IMR-90 (cell line): ENCODE measurements at regions not wholly inside any gene's neighbourhood (a gene's known extent, or its start where the extent isn't known, plus 50 kb on each side); places are given as distances from the start of the nearest gene placed in this dataset.

Source experiments
- ATAC-seq: fragments of 200-7000 bp; cut with Tn5 transposase; 2 replicates; pipeline ENCODE4 v1.9.1; 2020; ENCODE audit warnings: low read depth, mild to moderate bottlenecking, moderate library complexity
- BruUV-seq: library from RNA; stranded (reverse); fragments of 400-500 nt; replicated peaks from 2 replicates; lab custom pipeline; 2021; lab: Mats Ljungman, UMichigan
- CTCF ChIA-PET: fragments of 300-600 bp; formaldehyde crosslinking; extraction: SDS; loops from one replicate; lab custom pipeline; 2021; ENCODE audit warnings: antibody characterized with exemption; lab: Yijun Ruan, JAX
- POLR2A ChIA-PET: fragments of 300-600 bp; sonication (Branson Sonifier 250); formaldehyde crosslinking; loops from one replicate; lab custom pipeline; 2022; ENCODE audit warnings: antibody characterized with exemption; ENCODE audit not compliant: unreplicated experiment; lab: Charles Lee
- DNase-seq: peaks from one replicate; pipeline ENCODE4 v3.0.0; 2013
- H2AFZ ChIP-seq: replicated peaks from 2 replicates; pipeline ENCODE3; 2013; ENCODE audit warnings: low read length, mild to moderate bottlenecking; ENCODE audit not compliant: poor library complexity
- H2AK5ac ChIP-seq: 2 replicates; pipeline ENCODE4 v1.6.1; 2013; ENCODE audit warnings: low read depth, low read length, inconsistent platforms
- H2AK9ac ChIP-seq: replicated peaks from 2 replicates; pipeline ENCODE3; 2013; ENCODE audit warnings: mild to moderate bottlenecking, low read depth, low read length, moderate library complexity; ENCODE audit not compliant: poor library complexity
- H2BK120ac ChIP-seq: 2 replicates; pipeline ENCODE4 v1.6.1; 2013; ENCODE audit warnings: low read depth, low read length, inconsistent platforms
- H2BK15ac ChIP-seq: 3 replicates; pipeline ENCODE4 v1.6.1; 2013; ENCODE audit warnings: low read depth, low read length, inconsistent platforms
- H2BK20ac ChIP-seq: 2 replicates; pipeline ENCODE4 v1.6.1; 2013; ENCODE audit warnings: low read depth, mild to moderate bottlenecking, inconsistent platforms, low read length, moderate library complexity
- H2BK5ac ChIP-seq: 2 replicates; pipeline ENCODE4 v1.6.1; 2013; ENCODE audit warnings: mild to moderate bottlenecking, low read depth, low read length, inconsistent platforms; ENCODE audit not compliant: poor library complexity, severe bottlenecking
- H3K14ac ChIP-seq: replicated peaks from 2 replicates; pipeline ENCODE4 v1.6.1; 2013; ENCODE audit warnings: low read depth, low read length, inconsistent platforms
- H3K18ac ChIP-seq: 2 replicates; pipeline ENCODE4 v1.6.1; 2013; ENCODE audit warnings: low read depth, low read length, control low read depth
- H3K23ac ChIP-seq: 2 replicates; pipeline ENCODE4 v1.6.1; 2013; ENCODE audit warnings: low read depth, low read length, inconsistent platforms
- H3K27ac ChIP-seq: 2 replicates; pipeline ENCODE4 v1.5.1; 2013; ENCODE audit warnings: mild to moderate bottlenecking, control low read depth, low read length; ENCODE audit not compliant: insufficient read depth
- H3K27me3 ChIP-seq: 2 replicates; pipeline ENCODE4 v1.6.1; 2013; ENCODE audit warnings: low read length; ENCODE audit not compliant: control insufficient read depth, insufficient read depth
- H3K36me3 ChIP-seq: 2 replicates; pipeline ENCODE4 v1.6.1; 2013; ENCODE audit warnings: low read length, mixed read lengths; ENCODE audit not compliant: control insufficient read depth, insufficient read depth
- H3K4ac ChIP-seq: 2 replicates; pipeline ENCODE4 v1.6.1; 2013; ENCODE audit warnings: low read depth, low read length, inconsistent platforms
- H3K4me1 ChIP-seq: 2 replicates; pipeline ENCODE4 v1.6.1; 2013; ENCODE audit warnings: low read length, mixed read lengths; ENCODE audit not compliant: control insufficient read depth, insufficient read depth
- H3K4me2 ChIP-seq: 2 replicates; pipeline ENCODE4 v1.6.1; 2013; ENCODE audit warnings: low read depth, mild to moderate bottlenecking, control low read depth, low read length, moderate library complexity
- H3K4me3 ChIP-seq: 2 replicates; pipeline ENCODE4 v1.5.1; 2013; ENCODE audit warnings: low read depth, mild to moderate bottlenecking, control low read depth, low read length, moderate library complexity; ENCODE audit not compliant: insufficient read depth
- H3K56ac ChIP-seq: 2 replicates; pipeline ENCODE4 v1.6.1; 2013; ENCODE audit warnings: low read length, inconsistent platforms; ENCODE audit not compliant: insufficient read depth; ENCODE audit errors: extremely low read depth
- H3K79me1 ChIP-seq, 2 experiments: 2 replicates each; pipeline ENCODE4 v1.6.1; 2013; ENCODE audit warnings: low read length in 2 of 2, inconsistent platforms in 1 of 2, low read depth in 1 of 2
- H3K9ac ChIP-seq: 2 replicates; pipeline ENCODE4 v1.6.1; 2013; ENCODE audit warnings: low read depth, low read length, control low read depth
- H3K9me1 ChIP-seq: 2 replicates; pipeline ENCODE4 v1.6.1; 2013; ENCODE audit warnings: low read length, inconsistent platforms; ENCODE audit not compliant: insufficient read depth
- H3K9me3 ChIP-seq: 2 replicates; pipeline ENCODE4 v1.6.1; 2013; ENCODE audit warnings: low read length; ENCODE audit not compliant: control insufficient read depth, insufficient read depth
- H4K20me1 ChIP-seq: 2 replicates; pipeline ENCODE4 v1.6.1; 2013; ENCODE audit warnings: low read length, inconsistent platforms; ENCODE audit not compliant: insufficient read depth
- H4K5ac ChIP-seq: 2 replicates; pipeline ENCODE4 v1.6.1; 2013; ENCODE audit warnings: mild to moderate bottlenecking, low read depth, low read length, control low read depth
- H4K8ac ChIP-seq, 2 experiments: 2 replicates each; pipeline ENCODE4 v1.6.1; 2013; ENCODE audit warnings: low read depth in 2 of 2, low read length in 2 of 2, control low read depth in 1 of 2, inconsistent platforms in 1 of 2
- H4K91ac ChIP-seq: 2 replicates; pipeline ENCODE4 v1.6.1; 2013; ENCODE audit warnings: low read depth, low read length, inconsistent platforms; ENCODE audit not compliant: insufficient read depth
- BHLHE40 ChIP-seq: fragments of 150-350 bp; IDR thresholded peaks from 2 replicates; pipeline ENCODE4 v1.6.1; 2016; ENCODE audit warnings: mild to moderate bottlenecking, low read depth, low read length
- CEBPB ChIP-seq: IDR thresholded peaks from 2 replicates; pipeline ENCODE4 v1.6.1; 2012; ENCODE audit warnings: low read depth, low read length, improper control_type of control experiment
- CHD1 ChIP-seq: IDR thresholded peaks from 2 replicates; pipeline ENCODE4 v1.6.1; 2012; ENCODE audit warnings: low read depth, low read length, improper control_type of control experiment
- FOS ChIP-seq: fragments of 150-350 bp; IDR thresholded peaks from 2 replicates; pipeline ENCODE4 v1.6.1; 2016; ENCODE audit warnings: low read depth, low read length
- MAFK ChIP-seq: IDR thresholded peaks from 2 replicates; pipeline ENCODE4 v1.6.1; 2012; ENCODE audit warnings: low read depth, low read length, improper control_type of control experiment
- MAZ ChIP-seq: IDR thresholded peaks from 2 replicates; pipeline ENCODE4 v1.6.1; 2012; ENCODE audit warnings: low read depth, mild to moderate bottlenecking, low read length, improper control_type of control experiment, moderate library complexity, borderline replicate concordance
- MXI1 ChIP-seq: IDR thresholded peaks from 2 replicates; pipeline ENCODE4 v1.6.1; 2012; ENCODE audit warnings: low read depth, mild to moderate bottlenecking, low read length, moderate library complexity, borderline replicate concordance
- NFE2L2 ChIP-seq: fragments of 150-350 bp; IDR thresholded peaks from 2 replicates; pipeline ENCODE4 v1.6.1; 2016; ENCODE audit warnings: low read depth, mild to moderate bottlenecking, low read length
- POLR2A ChIP-seq: IDR thresholded peaks from 2 replicates; pipeline ENCODE4 v1.6.1; 2012; ENCODE audit warnings: mild to moderate bottlenecking, low read depth, low read length
- RAD21 ChIP-seq: IDR thresholded peaks from 2 replicates; pipeline ENCODE4 v1.6.1; 2012; ENCODE audit warnings: low read length, improper control_type of control experiment
- RCOR1 ChIP-seq: IDR thresholded peaks from 2 replicates; pipeline ENCODE4 v1.6.1; 2012; ENCODE audit warnings: mild to moderate bottlenecking, low read length, improper control_type of control experiment; ENCODE audit not compliant: insufficient replicate concordance
- RFX5 ChIP-seq: IDR thresholded peaks from 2 replicates; pipeline ENCODE4 v1.8.0; 2012; ENCODE audit warnings: low read depth, mild to moderate bottlenecking, low read length, moderate library complexity
- SMC3 ChIP-seq: fragments of 150-350 bp; IDR thresholded peaks from 2 replicates; pipeline ENCODE4 v1.6.1; 2016; ENCODE audit warnings: low read depth, mild to moderate bottlenecking, antibody characterized with exemption, low read length, moderate library complexity
- WGBS, 2 experiments: methylation state at CpG; one replicate each; pipeline versions ENCODE4 v1.1.5 to v1.1.7; 2013; ENCODE audit warnings: missing lambda C conversion rate in 2 of 2; ENCODE audit not compliant: insufficient read length in 1 of 2; ENCODE audit errors: extremely low coverage in 2 of 2; 5-methylcytosine and 5-hydroxymethylcytosine counted together
- dilution Hi-C: fragments of 300-500 bp; cut with HindIII; formaldehyde crosslinking; loops from one replicate; pipeline ENCODE4 v1.14.3; 2018; ENCODE audit warnings: low sequenced_read_pairs; ENCODE audit not compliant: unreplicated experiment
- in situ Hi-C: fragments of 300-500 bp; cut with MboI; formaldehyde crosslinking; loops from 3 replicates; pipeline ENCODE4 v1.14.3; 2019; ENCODE audit warnings: low sequenced_read_pairs, inconsistent platforms, mixed read lengths
- intact Hi-C: fragments of 100-400 bp; cut with micrococcal nuclease; formaldehyde crosslinking; loops from 2 replicates; pipeline ENCODE4 v1.10.0; 2022
- TF ChIP-seq, protein P1 (sequence below): fragments of 150-350 bp; IDR thresholded peaks from 2 replicates; pipeline ENCODE4 v1.6.1; 2016; ENCODE audit warnings: low read depth, mild to moderate bottlenecking, low read length, moderate library complexity, borderline replicate concordance
- TF ChIP-seq, protein P2 (sequence below): conservative IDR thresholded peaks from 2 replicates; pipeline ENCODE4 v1.5.1; 2012; ENCODE audit warnings: mild to moderate bottlenecking, low read depth, low read length, improper control_type of control experiment

DNA sequence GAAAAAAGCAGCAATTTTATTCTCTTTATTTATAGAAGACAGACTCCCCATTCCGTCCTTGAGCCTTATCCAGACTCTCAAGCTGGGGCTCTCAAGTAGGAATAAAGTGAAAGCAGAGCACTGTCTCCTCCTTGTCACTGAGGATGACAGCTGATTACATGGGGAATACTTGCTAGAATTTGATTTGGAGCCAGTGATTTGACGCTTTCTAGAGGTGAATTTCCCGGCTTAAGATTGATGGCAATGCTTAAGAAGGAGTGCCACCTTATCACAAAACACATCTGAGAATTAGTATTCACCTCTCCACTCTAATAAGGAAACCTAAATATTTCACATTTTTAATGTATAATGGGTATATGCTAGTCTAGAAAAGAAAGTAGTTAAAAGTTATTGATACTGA, 135.4 kb upstream of the SLC39A10 start:
- H3K4ac ChIP-seq: peak overlapping the region; percentile 96
- H2BK20ac ChIP-seq: peak overlapping the region; percentile 98
- H3K56ac ChIP-seq: peak overlapping the region; percentile 94
- no peaks in the 10 kb centered on the region for H3K9me3 ChIP-seq
- H2AFZ ChIP-seq: no peak overlapping the region
- H3K27me3 ChIP-seq: no peaks in the 10 kb centered on the region
- CTCF ChIA-PET: no interaction called here
- intact Hi-C loops: no loop called here
- POLR2A ChIA-PET: no interaction called here
- in situ Hi-C loops: loop anchor here (25.0 kb wide), 1 partner anchor 541 kb away; the partner anchor contains the start of gene DNAH7
- TF ChIP-seq, protein P1, sequence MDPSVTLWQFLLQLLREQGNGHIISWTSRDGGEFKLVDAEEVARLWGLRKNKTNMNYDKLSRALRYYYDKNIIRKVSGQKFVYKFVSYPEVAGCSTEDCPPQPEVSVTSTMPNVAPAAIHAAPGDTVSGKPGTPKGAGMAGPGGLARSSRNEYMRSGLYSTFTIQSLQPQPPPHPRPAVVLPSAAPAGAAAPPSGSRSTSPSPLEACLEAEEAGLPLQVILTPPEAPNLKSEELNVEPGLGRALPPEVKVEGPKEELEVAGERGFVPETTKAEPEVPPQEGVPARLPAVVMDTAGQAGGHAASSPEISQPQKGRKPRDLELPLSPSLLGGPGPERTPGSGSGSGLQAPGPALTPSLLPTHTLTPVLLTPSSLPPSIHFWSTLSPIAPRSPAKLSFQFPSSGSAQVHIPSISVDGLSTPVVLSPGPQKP: no peak
- no peak for TF ChIP-seq MAFK
- TF ChIP-seq MAZ: no peak
- no peak for TF ChIP-seq SMC3
- TF ChIP-seq CHD1: no peak
- TF ChIP-seq RFX5: no peak
- no peak for TF ChIP-seq NFE2L2
- no peak for TF ChIP-seq RCOR1
- no peak for TF ChIP-seq CEBPB
- no peak for TF ChIP-seq RAD21
- no peak for TF ChIP-seq MXI1
- no peak for TF ChIP-seq BHLHE40
- no peak for TF ChIP-seq POLR2A
- TF ChIP-seq FOS: no peak
- TF ChIP-seq, protein P2, sequence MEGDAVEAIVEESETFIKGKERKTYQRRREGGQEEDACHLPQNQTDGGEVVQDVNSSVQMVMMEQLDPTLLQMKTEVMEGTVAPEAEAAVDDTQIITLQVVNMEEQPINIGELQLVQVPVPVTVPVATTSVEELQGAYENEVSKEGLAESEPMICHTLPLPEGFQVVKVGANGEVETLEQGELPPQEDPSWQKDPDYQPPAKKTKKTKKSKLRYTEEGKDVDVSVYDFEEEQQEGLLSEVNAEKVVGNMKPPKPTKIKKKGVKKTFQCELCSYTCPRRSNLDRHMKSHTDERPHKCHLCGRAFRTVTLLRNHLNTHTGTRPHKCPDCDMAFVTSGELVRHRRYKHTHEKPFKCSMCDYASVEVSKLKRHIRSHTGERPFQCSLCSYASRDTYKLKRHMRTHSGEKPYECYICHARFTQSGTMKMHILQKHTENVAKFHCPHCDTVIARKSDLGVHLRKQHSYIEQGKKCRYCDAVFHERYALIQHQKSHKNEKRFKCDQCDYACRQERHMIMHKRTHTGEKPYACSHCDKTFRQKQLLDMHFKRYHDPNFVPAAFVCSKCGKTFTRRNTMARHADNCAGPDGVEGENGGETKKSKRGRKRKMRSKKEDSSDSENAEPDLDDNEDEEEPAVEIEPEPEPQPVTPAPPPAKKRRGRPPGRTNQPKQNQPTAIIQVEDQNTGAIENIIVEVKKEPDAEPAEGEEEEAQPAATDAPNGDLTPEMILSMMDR: no peak
- peak overlapping the region; percentile 90 for H3K23ac ChIP-seq
- peak overlapping the region; percentile 96 for H3K14ac ChIP-seq
- H2AK9ac ChIP-seq: no peak overlapping the region
- DNase-seq (no peak), ATAC-seq (no peak)
- no peaks in the 10 kb centered on the region for H4K20me1 ChIP-seq
- peak overlapping the region; percentile 94 for H4K91ac ChIP-seq
- H3K4me1 ChIP-seq: peaks cover 9% of the 10 kb centered on the region
- H3K9ac ChIP-seq: no peak overlapping the region
- peak overlapping the region; percentile 62 for H3K18ac ChIP-seq
- no peaks in the 10 kb centered on the region; the same call in 1 of the 2 replicates for H3K9me1 ChIP-seq
- H4K8ac ChIP-seq: peak overlapping the region; percentile 83 to 95
- no peak overlapping the region for H3K4me3 ChIP-seq
- peak overlapping the region; percentile 72 for H2AK5ac ChIP-seq
- peak overlapping the region; percentile 76; the same call in 2 of the 3 replicates for H2BK15ac ChIP-seq
- H3K4me2 ChIP-seq: peak overlapping the region; percentile 4; the same call in 1 of the 2 replicates
- H3K79me1 ChIP-seq: peaks cover 0 to 4% of the 10 kb centered on the region in 2 experiments; a peak in 1 of 4 replicates
- no peaks in the 10 kb centered on the region for H3K36me3 ChIP-seq
- dilution Hi-C loops: no loop called here
- peak overlapping the region; percentile 72 for H3K27ac ChIP-seq
- no CpG with 5 or more reads among the region's 3 CpGs for WGBS, 2 experiments
- BruUV-seq: no TSS peak
- peak overlapping the region; percentile 74 for H4K5ac ChIP-seq
- peak overlapping the region; percentile 97 for H2BK120ac ChIP-seq
- H2BK5ac ChIP-seq: peak overlapping the region; percentile 79
